Activated CD4-positive, alpha-beta T cell treated with anti-CD3 and anti-CD28 coated beads, Interleukin-2, amount 50 U/mL, for 24 hours (primary cell): ENCODE measurements at regions not wholly inside any gene's neighbourhood (a gene's known extent, or its start where the extent isn't known, plus 50 kb on each side); places are given as distances from the start of the nearest gene placed in this dataset.
"Not testable (repeated sequence)": the region's sequence is repeated elsewhere in the genome, so short reads cannot be mapped to it uniquely, and the experiment has no call there.

ENCODE experiments used
- DNase-seq, 2 donors: peaks; one replicate each; pipeline ENCODE4 v3.0.0-alpha.2; 2020; ENCODE audit warnings: low read depth in 1 of 2, low spot score in 1 of 2

DNA sequence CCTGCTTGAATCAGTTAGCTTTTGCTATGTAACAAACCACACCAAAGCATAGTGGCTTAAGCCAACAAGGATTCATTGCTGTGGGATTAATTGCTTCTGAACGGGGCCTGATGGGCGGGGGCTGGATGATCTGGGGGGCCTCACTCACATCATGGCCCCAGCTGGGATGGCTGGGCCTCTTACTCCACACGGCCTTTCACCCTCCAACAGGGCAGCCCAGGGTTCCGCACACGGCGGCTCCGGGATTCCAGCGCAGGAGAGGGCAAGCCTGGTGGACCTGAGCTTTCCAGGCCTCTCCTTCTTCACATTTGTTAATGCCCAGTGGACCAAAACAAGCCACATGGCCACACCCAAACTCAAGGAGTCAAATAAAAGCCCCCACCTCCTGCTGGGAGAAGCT is 86.3 kb upstream of the PHLPP1 start:
- DNase-seq = no peak

DNA sequence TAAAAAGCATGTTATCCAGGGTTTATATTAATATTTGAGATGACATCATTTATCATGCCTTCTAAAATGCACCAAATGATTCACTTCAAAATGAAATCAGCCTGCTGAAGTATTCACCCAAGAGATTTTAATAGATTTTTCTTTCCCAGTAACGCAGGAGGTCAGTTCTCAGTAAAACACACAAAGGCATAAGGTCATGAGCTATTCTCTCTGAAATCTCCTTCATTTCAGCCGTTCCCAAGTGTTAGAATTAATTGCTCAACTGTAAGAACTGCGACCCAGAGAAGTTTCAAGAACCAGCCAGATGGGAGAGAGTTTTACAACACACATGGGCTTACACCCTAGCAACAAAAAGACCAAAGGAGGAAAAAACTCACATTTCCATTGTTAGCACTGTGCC is 84.2 kb upstream of the PHLPP1 start:
- DNase-seq = no peak

GRCh38 chr18:62632788-62633455 is 82.4 kb upstream of the PHLPP1 start:
- DNase-seq = no peak

- DNase-seq = no peak
Observed at GRCh38 chr18:62634458-62634857, 80.9 kb upstream of the PHLPP1 start.

DNA sequence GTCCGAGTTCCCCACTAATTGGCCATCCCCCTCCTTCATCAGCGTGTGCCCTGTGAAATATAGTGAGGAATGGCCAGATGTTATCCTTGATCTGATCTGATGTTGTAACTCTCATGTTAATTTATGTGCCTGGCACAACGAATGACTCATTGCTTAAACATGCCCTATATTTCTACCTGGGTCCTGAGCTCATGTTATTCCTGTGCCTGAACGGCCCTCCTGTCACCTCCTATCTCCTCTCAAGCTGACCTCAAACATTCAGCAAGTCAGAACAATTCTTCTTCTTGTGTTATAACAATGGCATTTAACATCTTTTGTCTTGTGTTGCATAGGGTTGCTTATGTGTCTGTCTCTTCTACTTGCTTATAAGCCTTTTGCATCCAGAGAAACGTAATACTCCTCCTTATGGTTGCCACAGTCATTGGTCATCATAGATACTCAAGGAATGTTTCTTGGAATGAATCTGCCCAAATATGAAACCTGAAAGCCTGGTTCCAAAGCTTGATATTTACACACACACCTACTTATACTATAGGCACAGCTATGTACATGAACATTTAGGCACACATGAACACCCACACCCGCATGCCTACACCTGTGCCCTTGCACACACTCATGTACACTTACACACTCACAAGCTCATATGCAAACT is 80.2 kb upstream of the PHLPP1 start:
- no peak for DNase-seq

DNA sequence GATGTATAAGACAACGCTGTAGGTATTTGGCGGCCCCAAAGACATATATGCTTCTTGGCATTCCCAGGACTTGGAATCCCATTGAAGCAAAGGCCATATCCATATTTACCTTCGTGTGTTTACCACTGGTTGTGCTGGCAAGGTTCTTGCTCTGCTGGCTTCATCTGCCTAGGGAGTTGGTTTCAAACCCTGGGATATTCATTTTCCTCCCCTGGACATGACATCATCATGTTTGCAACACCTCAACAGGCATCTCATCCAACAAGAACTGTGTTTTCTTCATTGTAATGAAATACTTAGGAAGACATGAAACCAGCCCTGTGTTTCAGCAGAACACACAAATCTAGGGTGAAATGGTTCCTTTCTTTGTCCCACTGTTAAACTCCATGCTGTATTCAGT is 77.9 kb upstream of the PHLPP1 start:
- no peak for DNase-seq

DNA sequence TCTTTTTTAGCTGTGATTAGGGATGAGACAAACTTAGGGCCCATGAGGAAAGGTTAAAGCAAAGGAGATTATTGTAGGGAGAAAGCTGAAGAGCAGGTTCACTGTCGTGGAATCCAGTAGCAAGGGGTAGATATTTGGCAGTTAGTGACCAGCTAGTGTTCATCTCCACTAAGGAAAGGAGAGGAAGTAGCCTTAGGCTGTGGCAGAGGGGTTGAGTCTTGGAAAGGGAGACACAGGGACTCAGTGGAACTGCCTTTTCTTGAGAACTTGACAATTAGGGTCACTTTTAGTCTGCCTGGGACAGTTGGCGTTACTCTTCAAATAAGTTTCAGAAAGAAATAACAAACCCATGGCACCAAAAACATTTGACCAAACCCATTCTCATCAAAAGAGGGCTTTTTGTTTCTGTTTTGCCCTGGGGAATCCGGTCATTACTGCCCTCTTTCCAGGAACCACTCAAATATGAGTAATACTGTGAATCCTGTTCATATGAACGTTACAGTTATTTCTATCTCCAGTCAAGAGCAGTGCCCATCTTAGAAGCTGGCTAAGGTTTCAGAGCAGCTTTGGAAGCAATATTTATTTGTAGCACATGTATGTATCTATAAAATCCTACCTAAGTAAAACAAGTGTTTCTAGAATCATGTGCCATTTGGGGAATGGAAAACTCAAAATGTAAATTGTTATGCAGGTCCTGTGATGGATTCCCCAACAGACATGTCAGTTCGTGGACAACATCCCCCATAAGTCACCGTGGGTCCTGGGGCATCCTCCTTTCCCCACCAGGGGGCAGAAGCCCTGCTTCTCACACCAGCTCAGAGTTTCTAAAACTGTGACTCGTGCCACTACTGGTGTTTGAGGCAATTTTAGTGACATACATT is 77.3 kb upstream of the PHLPP1 start:
- DNase-seq = peak; percentile 14 to 49

DNA sequence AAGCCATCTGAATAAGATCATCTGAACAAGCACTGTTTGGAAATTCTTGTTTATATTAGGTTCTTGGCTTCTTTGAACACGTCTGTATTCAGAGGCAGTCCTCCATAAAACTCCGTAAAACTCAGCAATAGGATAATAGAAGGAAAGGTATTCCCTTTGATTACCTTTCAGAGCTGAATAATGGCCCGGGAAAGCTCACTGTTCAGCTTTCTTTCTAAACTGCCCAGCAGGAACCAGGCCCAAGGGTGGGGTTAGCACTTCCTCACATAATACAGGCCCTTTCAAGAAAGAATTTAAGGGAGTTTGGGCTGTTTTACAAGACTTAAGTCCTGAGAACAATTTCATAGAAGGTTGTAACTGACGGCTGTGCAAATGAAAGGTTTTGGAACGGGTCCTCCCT is 72.2 kb upstream of the PHLPP1 start:
- no peak for DNase-seq

DNA sequence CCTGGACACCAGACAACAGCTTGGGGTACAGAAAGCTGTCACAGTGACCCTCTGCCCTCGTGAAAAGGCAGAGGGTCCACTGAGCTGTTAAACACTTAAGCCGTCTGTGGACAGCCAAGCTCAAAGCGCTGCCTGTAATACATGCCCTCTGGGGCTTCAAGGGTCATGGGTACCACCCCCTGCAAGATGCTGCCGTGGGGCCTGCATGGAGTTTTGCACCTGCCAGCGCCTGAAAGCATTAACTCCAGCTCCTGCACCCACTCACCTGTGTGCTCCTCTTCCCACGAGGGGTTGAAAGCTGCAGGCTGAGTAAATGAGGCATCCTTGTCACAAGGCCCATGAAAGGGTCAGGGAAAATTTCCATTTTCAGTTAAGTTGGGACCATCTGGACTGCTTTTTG is 70.6 kb upstream of the PHLPP1 start:
- DNase-seq = no peak

DNA sequence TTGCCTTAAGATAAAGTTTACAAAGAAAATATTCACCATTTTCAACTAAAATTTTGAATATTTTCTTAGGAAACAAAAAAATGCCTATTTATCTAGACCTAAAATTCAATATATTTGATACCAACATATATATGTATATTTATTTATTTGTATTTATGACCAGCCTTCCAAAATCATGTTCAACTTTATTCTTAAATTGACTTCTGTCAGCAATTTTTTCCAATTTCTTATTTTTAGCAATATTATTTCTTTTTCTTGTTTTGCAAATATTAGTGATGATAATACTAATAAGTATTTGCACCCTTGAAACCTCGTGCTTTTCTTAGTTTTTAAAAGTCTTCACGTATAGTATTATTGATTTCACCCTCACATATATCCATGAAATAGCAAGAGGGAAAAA is 68.2 kb upstream of the PHLPP1 start:
- no peak for DNase-seq

GRCh38 chr18:62648045-62648678 is 67.2 kb upstream of the PHLPP1 start:
- no peak for DNase-seq

- no peak for DNase-seq
Observed at GRCh38 chr18:62651276-62652056, 63.9 kb upstream of the PHLPP1 start.

DNA sequence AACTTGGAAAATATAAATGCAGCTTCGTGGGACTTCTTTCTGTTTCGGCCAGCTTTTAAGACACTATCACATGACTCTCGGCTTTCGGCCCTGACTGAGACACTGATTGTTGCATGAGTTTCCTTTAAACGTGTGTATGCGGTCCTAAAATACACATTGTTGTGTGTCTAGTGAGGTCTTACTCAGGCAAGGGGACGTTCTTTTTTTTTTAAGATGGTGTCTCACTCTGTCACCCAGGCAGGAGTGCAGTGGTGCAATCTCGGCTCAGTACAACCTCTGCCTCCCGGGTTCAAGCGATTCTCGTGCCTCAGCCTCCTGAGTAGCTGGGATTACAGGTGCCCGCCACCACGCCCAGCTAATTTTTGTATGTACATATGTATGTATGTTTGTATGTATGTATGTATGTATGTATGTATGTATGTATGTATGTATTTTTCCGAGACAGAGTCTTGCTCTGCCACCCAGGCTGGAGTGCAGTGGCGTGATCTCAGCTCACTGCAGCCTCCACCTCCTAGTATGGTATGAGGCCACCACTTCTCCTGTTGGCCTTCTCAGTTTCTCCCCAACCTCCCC is 63.2 kb upstream of the PHLPP1 start:
- not testable (repeated sequence) for DNase-seq

- DNase-seq = no peak
Observed at GRCh38 chr18:62655520-62656219, 59.7 kb upstream of the PHLPP1 start.

GRCh38 chr18:62658028-62658427 is 57.3 kb upstream of the PHLPP1 start:
- no peak for DNase-seq

DNA sequence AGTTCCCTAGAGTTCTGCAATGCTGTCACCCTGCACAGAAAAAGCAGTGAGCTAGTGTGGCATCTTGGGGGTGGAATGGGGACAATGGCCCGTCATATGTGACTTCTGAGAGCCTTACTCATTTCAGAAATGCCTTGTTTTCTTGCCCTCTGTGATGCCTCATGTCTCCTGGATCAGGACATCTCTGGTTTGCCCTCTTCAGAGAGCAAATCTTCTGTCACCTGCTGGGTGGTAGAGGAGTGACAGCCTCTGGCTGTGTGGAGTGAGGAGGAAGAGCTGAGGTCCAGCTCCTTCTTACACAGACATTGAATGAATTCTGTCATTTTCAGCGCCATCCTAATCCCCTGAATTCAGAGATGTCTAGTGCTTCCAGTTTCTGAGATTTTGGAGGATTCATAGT is 55.6 kb upstream of the PHLPP1 start:
- DNase-seq = no peak

DNA sequence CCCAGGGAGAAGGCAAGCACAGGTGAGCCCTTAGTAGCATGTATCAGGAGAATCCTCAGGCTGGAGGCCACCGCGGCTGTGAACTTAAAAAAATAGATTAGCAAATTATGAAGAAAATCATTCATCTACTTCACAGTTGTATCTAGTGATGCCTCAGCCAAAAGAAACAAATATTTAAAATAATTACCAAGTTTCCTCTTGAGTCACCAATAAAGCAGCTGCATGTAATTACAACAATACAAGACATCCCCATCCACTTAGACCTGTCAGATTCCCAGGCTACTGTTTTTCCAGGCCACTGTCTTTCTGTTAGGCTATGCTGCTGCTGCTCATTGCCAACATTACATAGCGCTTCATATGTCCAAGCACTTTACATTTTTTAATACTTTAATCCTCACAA is 54.6 kb upstream of the PHLPP1 start:
- DNase-seq = no peak

DNA sequence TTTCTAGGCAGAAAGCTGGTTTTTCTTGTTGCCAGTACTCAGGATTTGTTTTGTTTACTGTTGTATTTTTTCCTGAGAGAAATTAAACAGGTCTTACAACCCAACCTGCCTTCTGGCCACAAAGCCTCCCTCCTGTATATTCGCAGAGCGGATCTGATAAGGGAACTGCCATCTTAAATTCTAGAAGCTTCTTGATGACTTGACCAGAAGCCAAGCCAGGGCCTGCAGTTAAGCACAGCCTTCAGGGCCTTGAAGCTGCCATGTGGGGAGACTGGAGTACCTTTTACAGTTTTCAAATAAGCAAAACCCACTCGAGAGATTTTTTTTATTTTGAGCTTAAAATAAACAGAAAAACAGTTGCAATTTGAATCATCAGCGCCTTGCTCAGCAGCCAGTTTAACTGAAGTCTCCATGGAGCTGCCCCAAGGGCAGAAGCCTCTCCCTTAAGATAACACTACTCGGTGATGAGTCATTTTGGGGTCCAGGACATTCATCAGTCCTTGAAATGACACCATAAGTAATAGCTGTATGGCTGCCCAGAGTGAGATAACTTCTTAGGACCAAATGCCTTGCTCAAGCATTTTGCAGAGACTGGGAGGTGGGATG is 51.5 kb upstream of the PHLPP1 start:
- DNase-seq = no peak

DNA sequence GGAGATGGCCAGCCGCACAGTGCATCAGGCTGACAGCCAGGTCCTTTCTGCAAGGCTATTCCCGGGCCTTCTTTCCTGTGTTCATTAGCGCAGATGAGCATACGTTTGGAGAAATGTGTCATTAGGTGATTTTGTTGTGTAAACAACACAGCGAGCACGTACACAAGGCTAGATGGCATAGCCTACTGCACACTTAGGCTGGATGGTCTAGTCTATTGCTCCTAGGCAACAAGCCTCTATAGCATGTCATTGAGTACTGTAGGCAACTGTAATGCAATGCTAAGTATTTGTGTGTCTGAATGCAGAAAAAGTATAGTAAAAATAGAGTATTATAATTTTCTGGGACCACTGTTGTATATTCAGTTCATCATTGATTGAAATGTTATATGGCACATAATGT is 50.9 kb upstream of the PHLPP1 start:
- DNase-seq = no peak

- DNase-seq = no peak
Observed at GRCh38 chr18:62665188-62665587, 50.2 kb upstream of the PHLPP1 start.
